HL-60 (cell line): ENCODE measurements at regions not wholly inside any gene's neighbourhood (a gene's known extent, or its start where the extent isn't known, plus 50 kb on each side); places are given as distances from the start of the nearest gene placed in this dataset.

Source experiments
- CTCF ChIP-seq: IDR thresholded peaks from one replicate; pipeline ENCODE4 v1.5.1; 2011; ENCODE audit warnings: low read length, control low read depth, inconsistent platforms; ENCODE audit not compliant: insufficient read depth
- GABPA ChIP-seq: IDR thresholded peaks from 2 replicates; pipeline ENCODE4 v1.6.1; 2012; ENCODE audit warnings: low read depth
- POLR2AphosphoS5 ChIP-seq: IDR thresholded peaks from 2 replicates; pipeline ENCODE4 v1.6.1; 2012; ENCODE audit warnings: low read depth

- no peak for TF ChIP-seq CTCF
- TF ChIP-seq GABPA = no peak
- TF ChIP-seq POLR2AphosphoS5 = no peak
Measured at GRCh38 chr3:81293156-81293555, 468.3 kb downstream of the GBE1 start.
